ENCODE measurements at regions not wholly inside any gene's neighbourhood (a gene's known extent, or its start where the extent isn't known, plus 50 kb on each side); places are given as distances from the start of the nearest gene placed in this dataset.

DNA sequence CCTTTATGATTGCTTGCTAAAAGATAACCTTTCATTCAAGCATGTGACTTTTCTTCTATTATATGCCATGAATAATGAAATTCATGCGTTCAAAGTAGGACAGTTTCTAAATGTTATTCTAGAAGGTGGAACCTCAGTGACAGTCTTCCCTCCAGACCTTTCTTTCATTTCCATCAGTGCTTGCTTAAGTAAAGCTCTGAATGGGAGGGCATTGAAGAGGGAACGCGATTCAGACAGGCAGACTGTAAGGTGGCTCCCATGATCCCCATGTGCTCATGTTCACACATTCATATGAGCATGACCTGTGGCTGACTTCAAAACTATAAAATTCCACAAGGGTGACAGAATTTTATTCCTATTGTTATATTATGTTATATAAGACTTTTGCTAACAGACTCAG is 1367.3 kb upstream of the IGFBP7 start:
- TF ChIP-seq SMC3 (IDR thresholded peaks at IDR 0.05; ENCODE audit: borderline replicate concordance, low read length) (no peak), ZNF687 (IDR thresholded peaks at IDR 0.05) (no peak), POLR2A (IDR thresholded peaks at IDR 0.05; ENCODE audit: low read depth, low read length) (no peak), SP1 (IDR thresholded peaks at IDR 0.05; ENCODE audit: low read depth, low read length) (no peak), TCF3 (IDR thresholded peaks at IDR 0.05; ENCODE audit: borderline replicate concordance, insufficient read depth, low read depth, low read length) (no peak), MAX (IDR thresholded peaks at IDR 0.05; ENCODE audit: low read depth, low read length) (no peak), CTCF (IDR thresholded peaks at IDR 0.05 in 2 of 3, conservative IDR thresholded peaks at IDR 0.05 in 1 of 3; ENCODE audit: control insufficient read depth in 2 of 3, extremely low read depth in 1 of 3, insufficient read depth in 1 of 3, low read depth in 3 of 3, low read length in 3 of 3) (no peak), BRCA1 (IDR thresholded peaks at IDR 0.05; ENCODE audit: low read depth, low read length) (no peak), JUNB (IDR thresholded peaks at IDR 0.05) (no peak), POLR2AphosphoS5 (IDR thresholded peaks at IDR 0.05; ENCODE audit: low read length) (no peak), YY1 (IDR thresholded peaks at IDR 0.05; ENCODE audit: low read depth, low read length) (no peak)
- TF ChIP-seq, protein P1, sequence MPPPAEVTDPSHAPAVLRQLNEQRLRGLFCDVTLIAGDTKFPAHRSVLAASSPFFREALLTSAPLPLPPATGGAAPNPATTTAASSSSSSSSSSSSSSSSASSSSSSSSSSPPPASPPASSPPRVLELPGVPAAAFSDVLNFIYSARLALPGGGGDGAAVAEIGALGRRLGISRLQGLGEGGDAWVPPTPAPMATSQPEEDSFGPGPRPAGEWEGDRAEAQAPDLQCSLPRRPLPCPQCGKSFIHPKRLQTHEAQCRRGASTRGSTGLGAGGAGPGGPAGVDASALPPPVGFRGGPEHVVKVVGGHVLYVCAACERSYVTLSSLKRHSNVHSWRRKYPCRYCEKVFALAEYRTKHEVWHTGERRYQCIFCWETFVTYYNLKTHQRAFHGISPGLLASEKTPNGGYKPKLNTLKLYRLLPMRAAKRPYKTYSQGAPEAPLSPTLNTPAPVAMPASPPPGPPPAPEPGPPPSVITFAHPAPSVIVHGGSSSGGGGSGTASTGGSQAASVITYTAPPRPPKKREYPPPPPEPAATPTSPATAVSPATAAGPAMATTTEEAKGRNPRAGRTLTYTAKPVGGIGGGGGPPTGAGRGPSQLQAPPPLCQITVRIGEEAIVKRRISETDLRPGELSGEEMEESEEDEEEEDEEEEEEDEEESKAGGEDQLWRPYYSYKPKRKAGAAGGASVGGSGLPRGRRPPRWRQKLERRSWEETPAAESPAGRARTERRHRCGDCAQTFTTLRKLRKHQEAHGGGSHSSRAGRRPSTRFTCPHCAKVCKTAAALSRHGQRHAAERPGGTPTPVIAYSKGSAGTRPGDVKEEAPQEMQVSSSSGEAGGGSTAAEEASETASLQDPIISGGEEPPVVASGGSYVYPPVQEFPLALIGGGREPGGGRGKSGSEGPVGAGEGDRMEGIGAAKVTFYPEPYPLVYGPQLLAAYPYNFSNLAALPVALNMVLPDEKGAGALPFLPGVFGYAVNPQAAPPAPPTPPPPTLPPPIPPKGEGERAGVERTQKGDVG (CRISPR knock-in tag; IDR thresholded peaks at IDR 0.05): no peak
- TF ChIP-seq, protein P2, sequence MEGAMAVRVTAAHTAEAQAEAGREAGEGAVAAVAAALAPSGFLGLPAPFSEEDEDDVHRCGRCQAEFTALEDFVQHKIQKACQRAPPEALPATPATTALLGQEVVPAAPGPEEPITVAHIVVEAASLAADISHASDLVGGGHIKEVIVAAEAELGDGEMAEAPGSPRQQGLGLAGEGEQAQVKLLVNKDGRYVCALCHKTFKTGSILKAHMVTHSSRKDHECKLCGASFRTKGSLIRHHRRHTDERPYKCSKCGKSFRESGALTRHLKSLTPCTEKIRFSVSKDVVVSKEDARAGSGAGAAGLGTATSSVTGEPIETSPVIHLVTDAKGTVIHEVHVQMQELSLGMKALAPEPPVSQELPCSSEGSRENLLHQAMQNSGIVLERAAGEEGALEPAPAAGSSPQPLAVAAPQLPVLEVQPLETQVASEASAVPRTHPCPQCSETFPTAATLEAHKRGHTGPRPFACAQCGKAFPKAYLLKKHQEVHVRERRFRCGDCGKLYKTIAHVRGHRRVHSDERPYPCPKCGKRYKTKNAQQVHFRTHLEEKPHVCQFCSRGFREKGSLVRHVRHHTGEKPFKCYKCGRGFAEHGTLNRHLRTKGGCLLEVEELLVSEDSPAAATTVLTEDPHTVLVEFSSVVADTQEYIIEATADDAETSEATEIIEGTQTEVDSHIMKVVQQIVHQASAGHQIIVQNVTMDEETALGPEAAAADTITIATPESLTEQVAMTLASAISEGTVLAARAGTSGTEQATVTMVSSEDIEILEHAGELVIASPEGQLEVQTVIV (IDR thresholded peaks at IDR 0.05; ENCODE audit: borderline replicate concordance, partially characterized antibody): no peak

All from GM12878 (cell line).